B cell (primary cell): ENCODE measurements at regions not wholly inside any gene's neighbourhood (a gene's known extent, or its start where the extent isn't known, plus 50 kb on each side); places are given as distances from the start of the nearest gene placed in this dataset.

Source experiments
- ATAC-seq: fragments of 200-7000 bp; cut with Tn5 transposase; one replicate; pipeline ENCODE4 v1.10.0; 2021; ENCODE audit warnings: low read depth, mild to moderate bottlenecking, moderate number of reproducible peaks, moderate library complexity
- CTCF ChIA-PET: fragments of 350-600 bp; sonication (Branson Sonifier 250); formaldehyde crosslinking; loops from one replicate; lab custom pipeline; 2021; ENCODE audit warnings: antibody characterized with exemption, inconsistent platforms; lab: Charles Lee
- POLR2A ChIA-PET: fragments of 350-600 bp; sonication (Branson Sonifier 250); formaldehyde crosslinking; loops from one replicate; lab custom pipeline; 2021; ENCODE audit warnings: antibody characterized with exemption; lab: Charles Lee
- DNase-seq: peaks from one replicate; pipeline ENCODE4 v3.0.0; 2013
- H2AFZ ChIP-seq: 2 replicates; pipeline ENCODE4 v1.6.1; 2012; ENCODE audit warnings: mild to moderate bottlenecking, low read depth, low read length; ENCODE audit not compliant: insufficient read depth, poor library complexity, severe bottlenecking
- H3K27ac ChIP-seq, 2 donors: 1 replicate in 1 of 2; 2 replicates in 1 of 2; pipeline ENCODE4 v1.5.1; 2012 to 2013; ENCODE audit warnings: low read length in 2 of 2, mild to moderate bottlenecking in 2 of 2, moderate library complexity in 1 of 2
- H3K27me3 ChIP-seq, 4 experiments: fragments of 200-600 bp in 1 of 4; sonication (generic) in 1 of 4; replicated peaks in 1 of 4; 1 replicate in 2 of 4; 2 replicates in 2 of 4; pipeline versions ENCODE4 v1.6.1 to v1.7.0; 2013 to 2016; ENCODE audit warnings: low read length in 3 of 4, mild to moderate bottlenecking in 2 of 4, mixed read lengths in 1 of 4, moderate library complexity in 1 of 4; ENCODE audit not compliant: insufficient read depth in 4 of 4, control insufficient read depth in 3 of 4; ENCODE audit errors: control extremely low read depth in 1 of 4
- H3K36me3 ChIP-seq, 2 experiments: replicated peaks in 1 of 2; 1 replicate in 1 of 2; 2 replicates in 1 of 2; pipeline versions ENCODE4 v1.6.1 to v1.7.1; 2013; ENCODE audit warnings: low read length in 1 of 2; ENCODE audit not compliant: insufficient read depth in 2 of 2, control insufficient read depth in 1 of 2; ENCODE audit errors: control extremely low read depth in 1 of 2, extremely low read depth in 1 of 2
- H3K4me1 ChIP-seq, 2 donors: fragments of 200-600 bp in 1 of 2; sonication (generic) in 1 of 2; 1 replicate in 1 of 2; 2 replicates in 1 of 2; pipeline versions ENCODE4 v1.5.1 to v1.6.1; 2013 to 2017; ENCODE audit warnings: low read length in 2 of 2; ENCODE audit not compliant: control insufficient read depth in 2 of 2, insufficient read depth in 2 of 2
- H3K4me2 ChIP-seq: replicated peaks from 2 replicates; pipeline ENCODE3; 2012; ENCODE audit warnings: mild to moderate bottlenecking, low read depth, low read length; ENCODE audit not compliant: poor library complexity, severe bottlenecking
- H3K4me3 ChIP-seq, 5 experiments: fragments of 200-600 bp in 1 of 5; sonication (generic) in 1 of 5; 1 replicate in 3 of 5; 2 replicates in 2 of 5; pipeline versions ENCODE4 v1.5.1 to v1.7.0; 2011 to 2016; ENCODE audit warnings: low read length in 4 of 5, mild to moderate bottlenecking in 4 of 5, low read depth in 2 of 5, control low read depth in 1 of 5, moderate library complexity in 1 of 5; ENCODE audit not compliant: insufficient read depth in 1 of 5; ENCODE audit errors: control extremely low read depth in 1 of 5, extremely low read depth in 1 of 5
- H3K79me2 ChIP-seq: fragments of 200-600 bp; sonication (generic); one replicate; pipeline ENCODE4 v1.6.0; 2016; ENCODE audit warnings: low read length; ENCODE audit not compliant: control insufficient read depth, insufficient read depth
- H3K9ac ChIP-seq: fragments of 200-600 bp; sonication (generic); 2 replicates; pipeline ENCODE4 v1.6.1; 2017; ENCODE audit warnings: mild to moderate bottlenecking, low read length, moderate library complexity
- H3K9me3 ChIP-seq, 3 donors: one replicate each; pipeline versions ENCODE4 v1.6.1 to v1.7.1; 2013; ENCODE audit warnings: low read length in 2 of 3; ENCODE audit not compliant: control insufficient read depth in 2 of 3, insufficient read depth in 1 of 3; ENCODE audit errors: control extremely low read depth in 1 of 3
- H4K20me1 ChIP-seq: 2 replicates; pipeline ENCODE4 v1.6.0; 2012; ENCODE audit warnings: mild to moderate bottlenecking, low read length; ENCODE audit not compliant: insufficient read depth, control insufficient read depth, poor library complexity, severe bottlenecking
- H3K27ac Mint-ChIP-seq: one replicate; pipeline ENCODE4 v1.8.0; 2021; ENCODE audit warnings: mixed read lengths
- H3K27me3 Mint-ChIP-seq: one replicate; pipeline ENCODE4 v1.8.0; 2021; ENCODE audit warnings: mixed read lengths
- H3K4me1 Mint-ChIP-seq: one replicate; pipeline ENCODE4 v1.8.0; 2021; ENCODE audit warnings: mixed read lengths
- H3K4me3 Mint-ChIP-seq: one replicate; pipeline ENCODE4 v1.8.0; 2021; ENCODE audit warnings: mixed read lengths
- H3K9me3 Mint-ChIP-seq: one replicate; pipeline ENCODE4 v1.8.0; 2022; ENCODE audit warnings: mixed read lengths; ENCODE audit not compliant: insufficient read depth
- EZH2 ChIP-seq: IDR thresholded peaks from 2 replicates; pipeline ENCODE4 v1.6.1; 2012; ENCODE audit warnings: borderline replicate concordance, low read depth, mild to moderate bottlenecking, moderate library complexity, low read length; ENCODE audit not compliant: insufficient read depth, poor library complexity, severe bottlenecking
- WGBS: methylation state at CpG from one replicate; pipeline ENCODE4 v1.1.5; 2013; ENCODE audit warnings: missing lambda C conversion rate; ENCODE audit not compliant: insufficient coverage; 5-methylcytosine and 5-hydroxymethylcytosine counted together
- intact Hi-C: fragments of 100-400 bp; cut with micrococcal nuclease; formaldehyde crosslinking; loops from one replicate; pipeline ENCODE4 v1.10.0; 2022
- TF ChIP-seq, protein P1 (sequence below): fragments of 200-600 bp; IDR thresholded peaks from one replicate; pipeline ENCODE4 v1.8.0; 2022; ENCODE audit warnings: antibody characterized with exemption, mild to moderate bottlenecking

GRCh38 chr17:5789528-5789927, 205.2 kb upstream of the NLRP1 start:
- Mint-ChIP-seq H3K9me3 (peaks cover 5% of the 10 kb centered on the region), H3K27me3 (peaks cover 47% of the 10 kb centered on the region), H3K27ac (no peak overlapping the region), H3K4me1 (peaks cover 8% of the 10 kb centered on the region), H3K4me3 (no peak overlapping the region)
- DNase-seq (no peak), ATAC-seq (no peak)
- intact Hi-C loops = no loop called here
- H3K4me2 ChIP-seq = no peak overlapping the region
- no peaks in the 10 kb centered on the region for H4K20me1 ChIP-seq
- H3K27me3 ChIP-seq = peaks cover 0 to 11% (median 5%) of the 10 kb centered on the region in 4 experiments
- WGBS = 68% methylated on average over 15 of the region's 15 CpGs
- ChIA-PET POLR2A (no interaction called here), CTCF (no interaction called here)
- no peak overlapping the region for H3K4me3 ChIP-seq
- peaks cover 0 to 8% (median 6%) of the 10 kb centered on the region in 3 donors for H3K9me3 ChIP-seq
- H3K9ac ChIP-seq = no peak overlapping the region
- TF ChIP-seq EZH2 = no peak
- TF ChIP-seq, protein P1, sequence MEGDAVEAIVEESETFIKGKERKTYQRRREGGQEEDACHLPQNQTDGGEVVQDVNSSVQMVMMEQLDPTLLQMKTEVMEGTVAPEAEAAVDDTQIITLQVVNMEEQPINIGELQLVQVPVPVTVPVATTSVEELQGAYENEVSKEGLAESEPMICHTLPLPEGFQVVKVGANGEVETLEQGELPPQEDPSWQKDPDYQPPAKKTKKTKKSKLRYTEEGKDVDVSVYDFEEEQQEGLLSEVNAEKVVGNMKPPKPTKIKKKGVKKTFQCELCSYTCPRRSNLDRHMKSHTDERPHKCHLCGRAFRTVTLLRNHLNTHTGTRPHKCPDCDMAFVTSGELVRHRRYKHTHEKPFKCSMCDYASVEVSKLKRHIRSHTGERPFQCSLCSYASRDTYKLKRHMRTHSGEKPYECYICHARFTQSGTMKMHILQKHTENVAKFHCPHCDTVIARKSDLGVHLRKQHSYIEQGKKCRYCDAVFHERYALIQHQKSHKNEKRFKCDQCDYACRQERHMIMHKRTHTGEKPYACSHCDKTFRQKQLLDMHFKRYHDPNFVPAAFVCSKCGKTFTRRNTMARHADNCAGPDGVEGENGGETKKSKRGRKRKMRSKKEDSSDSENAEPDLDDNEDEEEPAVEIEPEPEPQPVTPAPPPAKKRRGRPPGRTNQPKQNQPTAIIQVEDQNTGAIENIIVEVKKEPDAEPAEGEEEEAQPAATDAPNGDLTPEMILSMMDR = no peak
- no peak overlapping the region for H3K27ac ChIP-seq
- no peak overlapping the region for H2AFZ ChIP-seq
- no peaks in the 10 kb centered on the region for H3K36me3 ChIP-seq
- H3K79me2 ChIP-seq = no peaks in the 10 kb centered on the region
- no peaks in the 10 kb centered on the region for H3K4me1 ChIP-seq

DNA sequence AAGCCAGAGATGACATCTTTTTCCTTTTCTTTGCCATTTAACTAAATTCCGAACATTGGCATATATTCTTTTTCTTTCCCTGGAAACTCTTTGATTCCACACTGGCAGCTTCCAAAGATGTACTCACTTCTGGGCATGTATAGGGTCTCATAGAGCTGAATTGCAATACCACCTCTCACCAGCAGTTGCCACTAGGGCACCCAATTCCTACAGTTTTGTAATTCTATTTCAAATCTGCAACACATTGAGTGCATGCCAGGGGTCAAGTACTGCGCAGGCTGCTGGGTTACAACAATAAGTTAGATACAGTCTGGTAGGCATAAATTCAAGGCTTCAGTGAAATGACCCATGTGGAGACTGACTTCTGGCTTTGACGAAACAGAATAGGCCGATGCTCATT, 208.8 kb upstream of the NLRP1 start:
- DNase-seq = no peak
- no peak for ATAC-seq
- peaks cover 0 to 7% (median 6%) of the 10 kb centered on the region in 3 donors for H3K9me3 ChIP-seq
- no peak overlapping the region for H3K9ac ChIP-seq
- WGBS = 94% methylated on average over 2 of the region's 4 CpGs
- H2AFZ ChIP-seq = no peak overlapping the region
- ChIA-PET POLR2A (no interaction called here), CTCF (no interaction called here)
- peaks cover 0 to 13% (median 5%) of the 10 kb centered on the region in 4 experiments for H3K27me3 ChIP-seq
- H3K4me1 ChIP-seq = no peaks in the 10 kb centered on the region
- no peak for TF ChIP-seq EZH2
- TF ChIP-seq, protein P1 = no peak
- no peak overlapping the region for H3K4me3 ChIP-seq
- no peak overlapping the region for H3K4me2 ChIP-seq
- Mint-ChIP-seq H3K9me3 (peaks cover 5% of the 10 kb centered on the region), H3K27ac (no peak overlapping the region), H3K4me3 (no peak overlapping the region), H3K4me1 (no peaks in the 10 kb centered on the region), H3K27me3 (peaks cover 48% of the 10 kb centered on the region)
- no peaks in the 10 kb centered on the region for H4K20me1 ChIP-seq
- H3K36me3 ChIP-seq = no peaks in the 10 kb centered on the region
- intact Hi-C loops = no loop called here
- H3K79me2 ChIP-seq = no peaks in the 10 kb centered on the region
- no peak overlapping the region for H3K27ac ChIP-seq
